Activated naive CD4-positive, alpha-beta T cell treated with anti-CD3 and anti-CD28 coated beads, Interleukin-2, amount 50 U/mL, for 72 hours (primary cell): ENCODE measurements at regions not wholly inside any gene's neighbourhood (a gene's known extent, or its start where the extent isn't known, plus 50 kb on each side); places are given as distances from the start of the nearest gene placed in this dataset.

Experiments used
- ATAC-seq, 2 donors: fragments of 150-1000 bp; cut with Tn5 transposase; 2 replicates each; pipeline ENCODE4 v1.10.0; 2021; ENCODE audit warnings: mild to moderate bottlenecking in 2 of 2, moderate library complexity in 2 of 2
- DNase-seq, 2 donors: peaks; one replicate each; pipeline ENCODE4 v3.0.0; 2021 to 2022; ENCODE audit warnings: low spot score in 2 of 2
- H3K27ac Mint-ChIP-seq, 2 donors: one replicate each; pipeline ENCODE4 v1.8.0; 2022; ENCODE audit warnings: mild to moderate bottlenecking in 2 of 2, mixed read lengths in 2 of 2
- H3K36me3 Mint-ChIP-seq, 2 donors: one replicate each; pipeline ENCODE4 v1.8.0; 2022; ENCODE audit warnings: mixed read lengths in 2 of 2
- H3K9me3 Mint-ChIP-seq, 2 donors: one replicate each; pipeline ENCODE4 v1.8.0; 2022; ENCODE audit warnings: mixed read lengths in 2 of 2

GRCh38 chr20:11717562-11717961, 200.1 kb upstream of the BTBD3 start:
- peaks cover 4 to 17% of the 10 kb centered on the region in 2 donors for H3K9me3 Mint-ChIP-seq
- DNase-seq (no peak), ATAC-seq (no peak)
- H3K36me3 Mint-ChIP-seq: no peaks in the 10 kb centered on the region
- no peak overlapping the region for H3K27ac Mint-ChIP-seq

DNA sequence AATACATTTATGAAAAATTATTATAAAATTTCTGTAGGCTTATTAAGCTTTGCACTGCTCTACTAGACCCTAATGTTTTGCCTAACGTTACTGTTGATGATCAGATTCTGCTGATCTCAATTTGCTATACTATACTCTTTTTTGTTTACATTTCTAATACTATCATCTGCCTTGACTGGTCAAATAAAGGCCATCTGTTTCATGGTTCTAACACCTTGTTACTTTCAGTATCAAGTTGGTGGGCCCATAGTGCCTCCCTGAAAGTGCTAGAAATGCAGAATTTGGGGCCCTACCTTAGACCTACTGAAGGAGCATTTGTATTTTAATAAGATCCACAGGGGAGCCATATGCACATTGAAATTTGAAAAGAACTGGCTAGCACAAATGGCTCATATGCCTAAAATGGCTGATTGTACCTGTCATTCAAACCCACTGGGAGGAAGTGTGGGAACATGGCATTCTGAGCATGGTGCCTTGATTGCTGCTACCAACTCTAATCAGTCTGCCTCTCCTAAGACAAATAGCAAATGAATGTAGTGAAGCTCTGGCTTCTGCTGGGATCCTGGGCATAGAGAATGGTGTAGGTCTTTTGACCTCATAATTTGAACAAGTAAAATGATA, 199.1 kb upstream of the BTBD3 start:
- Mint-ChIP-seq H3K27ac (no peak overlapping the region), H3K9me3 (peaks cover 4 to 17% of the 10 kb centered on the region in 2 donors), H3K36me3 (no peaks in the 10 kb centered on the region)
- DNase-seq: no peak
- ATAC-seq: no peak

DNA sequence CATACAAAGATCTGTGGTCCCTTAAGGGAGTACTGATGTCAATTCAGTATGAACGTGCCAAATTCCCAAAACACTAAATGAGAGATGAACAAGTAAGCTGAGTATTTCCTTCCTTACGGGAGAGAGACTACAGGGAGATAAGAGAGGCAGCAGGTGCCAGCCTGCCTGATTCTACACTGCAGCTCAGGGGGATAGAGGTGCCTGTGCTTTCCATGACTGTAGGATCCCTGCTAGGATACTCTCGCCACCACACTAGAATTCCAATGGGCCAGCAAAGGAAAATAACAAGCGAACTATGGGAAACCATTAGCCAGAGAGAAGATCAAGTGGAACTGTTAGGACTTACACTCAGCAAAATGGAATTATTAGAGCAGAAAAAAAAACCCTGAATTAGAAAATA, 198.5 kb upstream of the BTBD3 start:
- Mint-ChIP-seq H3K36me3 (no peaks in the 10 kb centered on the region), H3K27ac (no peak overlapping the region), H3K9me3 (peaks cover 4 to 17% of the 10 kb centered on the region in 2 donors)
- DNase-seq (no peak), ATAC-seq (no peak)

DNA sequence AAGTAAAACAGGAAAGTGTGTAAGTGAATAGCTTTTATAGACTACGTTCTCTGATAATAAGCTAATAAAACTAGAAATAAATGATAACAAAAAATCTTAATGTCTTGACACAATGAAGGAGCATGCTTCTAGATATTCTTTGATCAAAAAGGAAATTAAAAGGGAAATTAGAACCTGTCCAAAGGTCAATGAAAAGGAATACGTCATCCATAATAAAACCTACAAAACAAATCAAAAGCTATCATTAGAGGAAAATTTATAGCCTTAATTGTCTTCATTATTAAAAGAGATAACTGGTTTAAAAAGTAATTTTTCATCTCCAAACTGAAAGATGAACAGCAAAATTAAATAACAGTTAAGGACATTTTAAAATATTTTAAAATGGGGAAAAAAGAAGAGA, 196.3 kb upstream of the BTBD3 start:
- Mint-ChIP-seq H3K36me3 (no peaks in the 10 kb centered on the region), H3K27ac (no peak overlapping the region), H3K9me3 (peaks cover 9 to 23% of the 10 kb centered on the region in 2 donors)
- DNase-seq (no peak), ATAC-seq (no peak)

- Mint-ChIP-seq H3K27ac (no peak overlapping the region), H3K36me3 (peaks cover 0 to 7% of the 10 kb centered on the region in 2 donors), H3K9me3 (peaks cover 15 to 19% of the 10 kb centered on the region in 2 donors)
- no peak for ATAC-seq
- no peak for DNase-seq
Observed at GRCh38 chr20:11724097-11724496, 193.6 kb upstream of the BTBD3 start.

DNA sequence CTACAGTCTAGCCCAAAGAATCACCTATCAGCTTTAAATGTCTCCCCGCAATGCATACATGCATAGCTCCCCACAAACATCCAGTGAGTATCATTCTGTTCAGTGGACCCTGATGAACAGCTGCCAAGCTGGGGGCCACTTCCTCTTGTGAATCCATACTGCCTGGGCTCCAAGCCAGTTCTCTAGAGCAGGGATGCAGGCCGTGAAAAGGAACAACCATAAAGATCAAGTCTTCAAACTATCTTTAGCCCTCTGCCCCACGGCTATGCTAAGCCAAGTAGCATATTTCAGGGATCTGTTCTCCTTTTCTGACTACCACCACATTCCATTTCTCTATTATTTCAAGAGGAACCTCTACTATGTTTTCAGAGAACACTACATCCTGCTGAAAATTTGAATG, 191.7 kb upstream of the BTBD3 start:
- H3K36me3 Mint-ChIP-seq: peaks cover 0 to 8% of the 10 kb centered on the region in 2 donors
- DNase-seq (no peak), ATAC-seq (no peak)
- peaks cover 24 to 28% of the 10 kb centered on the region in 2 donors for H3K9me3 Mint-ChIP-seq
- no peak overlapping the region for H3K27ac Mint-ChIP-seq

DNA sequence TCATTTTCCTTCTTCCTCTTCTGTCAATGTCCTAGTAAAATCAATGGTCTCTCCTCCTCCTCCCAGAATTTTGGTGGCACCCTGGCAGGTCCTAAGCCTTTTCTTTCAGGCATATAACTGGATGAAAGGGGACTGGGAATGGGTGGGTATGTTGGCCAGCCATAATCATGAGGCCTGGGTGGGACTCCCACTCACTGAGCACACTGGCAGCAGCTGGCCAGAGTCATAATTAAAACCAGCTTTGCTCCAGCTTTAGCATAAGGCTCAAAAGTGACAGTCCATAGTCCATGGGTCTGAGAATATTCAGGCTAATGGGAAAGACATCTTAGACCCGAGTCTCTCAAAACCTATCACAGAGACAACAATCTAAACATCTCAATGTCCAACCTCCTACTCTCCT, 190.0 kb upstream of the BTBD3 start:
- no peak overlapping the region for H3K27ac Mint-ChIP-seq
- peaks cover 0 to 8% of the 10 kb centered on the region in 2 donors for H3K36me3 Mint-ChIP-seq
- H3K9me3 Mint-ChIP-seq: peaks cover 34 to 43% of the 10 kb centered on the region in 2 donors
- DNase-seq (no peak), ATAC-seq (no peak)

DNA sequence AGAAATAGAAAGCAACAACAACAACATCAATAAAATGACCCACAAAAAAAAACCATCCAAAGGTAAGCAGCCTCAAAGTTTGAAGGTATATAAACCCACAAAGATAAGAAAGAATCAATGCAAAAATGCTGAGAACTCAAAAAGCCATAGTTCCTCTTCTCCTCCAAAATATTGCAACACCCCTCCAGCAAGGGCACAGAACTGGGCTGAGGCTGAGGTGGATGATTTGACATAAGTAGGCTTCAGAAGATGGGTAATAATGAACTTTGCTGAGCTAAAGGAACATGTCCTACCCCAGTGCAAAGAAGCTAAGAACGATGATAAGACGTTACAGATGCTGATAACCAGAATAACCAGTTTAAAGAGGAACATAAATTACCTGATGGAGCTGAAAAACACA, 188.8 kb upstream of the BTBD3 start:
- Mint-ChIP-seq H3K9me3 (peaks cover 35 to 45% of the 10 kb centered on the region in 2 donors), H3K27ac (no peak overlapping the region), H3K36me3 (peaks cover 0 to 8% of the 10 kb centered on the region in 2 donors)
- DNase-seq (no peak), ATAC-seq (no peak)

- peaks cover 0 to 8% of the 10 kb centered on the region in 2 donors for H3K36me3 Mint-ChIP-seq
- DNase-seq (no peak), ATAC-seq (no peak)
- peaks cover 35 to 44% of the 10 kb centered on the region in 2 donors for H3K9me3 Mint-ChIP-seq
- no peak overlapping the region for H3K27ac Mint-ChIP-seq
Observed at GRCh38 chr20:11729806-11730205, 187.9 kb upstream of the BTBD3 start.

- H3K36me3 Mint-ChIP-seq: no peaks in the 10 kb centered on the region
- DNase-seq (no peak), ATAC-seq (no peak)
- no peak overlapping the region for H3K27ac Mint-ChIP-seq
- H3K9me3 Mint-ChIP-seq: peaks cover 22 to 29% of the 10 kb centered on the region in 2 donors
Observed at GRCh38 chr20:11734431-11734830, 183.3 kb upstream of the BTBD3 start.

- no peak for ATAC-seq
- Mint-ChIP-seq H3K9me3 (peaks cover 5 to 9% of the 10 kb centered on the region in 2 donors), H3K27ac (no peak overlapping the region), H3K36me3 (no peaks in the 10 kb centered on the region)
- DNase-seq: no peak
Observed at GRCh38 chr20:11738852-11739251, 178.8 kb upstream of the BTBD3 start.

- ATAC-seq: no peak
Observed at GRCh38 chr20:11740975-11741374, 176.7 kb upstream of the BTBD3 start.

DNA sequence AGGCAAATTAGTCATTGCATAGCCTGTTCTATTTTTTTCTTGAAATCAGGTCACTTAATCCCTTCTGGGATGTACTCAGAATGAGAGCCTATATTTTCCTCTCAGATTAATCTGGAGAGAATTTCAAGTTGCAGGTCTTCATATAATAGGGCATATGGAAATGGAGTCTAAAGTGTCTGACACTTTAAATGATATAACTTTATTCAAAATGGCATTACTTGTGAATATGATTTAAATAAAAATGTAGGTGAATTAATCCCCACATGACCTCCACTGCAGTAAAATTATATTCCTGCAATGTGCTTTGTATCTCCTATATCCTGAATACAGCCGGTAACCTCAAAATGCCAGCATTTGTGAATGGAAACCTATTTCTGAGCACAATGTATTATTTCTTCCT, 172.5 kb upstream of the BTBD3 start:
- ATAC-seq (no peak), DNase-seq (no peak)
- H3K27ac Mint-ChIP-seq: no peak overlapping the region
- no peaks in the 10 kb centered on the region for H3K36me3 Mint-ChIP-seq
- H3K9me3 Mint-ChIP-seq: peaks cover 5 to 6% of the 10 kb centered on the region in 2 donors

More at GRCh38 chr20:11740975-11741374, 176.7 kb upstream of the BTBD3 start:
- no peak for DNase-seq
- Mint-ChIP-seq H3K9me3 (peaks cover 3 to 8% of the 10 kb centered on the region in 2 donors), H3K27ac (no peak overlapping the region), H3K36me3 (no peaks in the 10 kb centered on the region)

DNA sequence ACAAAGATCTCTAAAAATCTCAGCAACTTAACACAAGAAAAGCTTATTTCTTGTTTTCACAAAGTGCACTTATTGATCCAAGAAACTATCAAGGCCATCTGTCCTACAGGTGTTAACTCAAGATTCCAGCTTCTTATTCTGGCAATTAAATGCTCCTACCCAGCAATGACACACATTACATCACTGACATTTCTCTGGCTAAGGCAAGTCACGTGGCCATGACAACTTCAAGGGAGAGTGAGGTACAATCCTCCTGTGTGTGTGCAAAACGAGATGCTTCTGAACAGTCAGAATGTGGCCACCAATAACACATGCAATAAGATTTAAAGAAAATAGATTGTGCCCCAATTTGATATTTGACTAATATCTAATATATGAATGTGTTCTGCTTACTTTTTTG, 169.3 kb upstream of the BTBD3 start:
- no peaks in the 10 kb centered on the region for H3K36me3 Mint-ChIP-seq

GRCh38 chr20:11752336-11752735, 165.4 kb upstream of the BTBD3 start:
- no peak overlapping the region for H3K27ac Mint-ChIP-seq
- DNase-seq: no peak
- ATAC-seq: no peak
- H3K9me3 Mint-ChIP-seq: peaks cover 4 to 11% of the 10 kb centered on the region in 2 donors
- no peaks in the 10 kb centered on the region for H3K36me3 Mint-ChIP-seq

More for the DNA sequence above, 169.3 kb upstream of the BTBD3 start:
- ATAC-seq (no peak), DNase-seq (no peak)
- Mint-ChIP-seq H3K27ac (no peak overlapping the region), H3K9me3 (peaks cover 6 to 7% of the 10 kb centered on the region in 2 donors)

GRCh38 chr20:11753155-11753554, 164.5 kb upstream of the BTBD3 start:
- Mint-ChIP-seq H3K9me3 (peaks cover 0 to 15% of the 10 kb centered on the region in 2 donors), H3K36me3 (no peaks in the 10 kb centered on the region), H3K27ac (no peak overlapping the region)
- ATAC-seq (no peak), DNase-seq (no peak)

DNA sequence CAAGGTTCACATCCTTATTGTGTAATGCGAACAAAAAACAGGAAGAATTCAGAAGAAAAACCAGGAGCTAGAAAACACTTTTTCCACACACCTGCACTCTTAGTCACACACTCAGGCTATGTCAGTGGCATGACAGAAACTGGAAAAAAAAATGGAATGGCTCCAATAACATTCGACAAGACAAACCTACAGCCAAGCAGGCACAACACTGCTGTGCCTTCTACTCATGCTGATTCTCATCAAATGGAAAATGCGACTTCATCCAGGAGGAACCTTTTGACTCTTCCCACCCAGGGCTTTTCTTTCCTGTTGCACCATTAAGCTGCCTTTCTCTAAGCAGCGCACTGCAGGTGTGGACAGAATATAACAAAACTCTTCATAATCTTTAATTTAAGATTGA, 163.2 kb upstream of the BTBD3 start:
- no peaks in the 10 kb centered on the region for H3K36me3 Mint-ChIP-seq
- DNase-seq (no peak), ATAC-seq (no peak)
- H3K9me3 Mint-ChIP-seq: peaks cover 0 to 15% of the 10 kb centered on the region in 2 donors
- H3K27ac Mint-ChIP-seq: no peak overlapping the region

DNA sequence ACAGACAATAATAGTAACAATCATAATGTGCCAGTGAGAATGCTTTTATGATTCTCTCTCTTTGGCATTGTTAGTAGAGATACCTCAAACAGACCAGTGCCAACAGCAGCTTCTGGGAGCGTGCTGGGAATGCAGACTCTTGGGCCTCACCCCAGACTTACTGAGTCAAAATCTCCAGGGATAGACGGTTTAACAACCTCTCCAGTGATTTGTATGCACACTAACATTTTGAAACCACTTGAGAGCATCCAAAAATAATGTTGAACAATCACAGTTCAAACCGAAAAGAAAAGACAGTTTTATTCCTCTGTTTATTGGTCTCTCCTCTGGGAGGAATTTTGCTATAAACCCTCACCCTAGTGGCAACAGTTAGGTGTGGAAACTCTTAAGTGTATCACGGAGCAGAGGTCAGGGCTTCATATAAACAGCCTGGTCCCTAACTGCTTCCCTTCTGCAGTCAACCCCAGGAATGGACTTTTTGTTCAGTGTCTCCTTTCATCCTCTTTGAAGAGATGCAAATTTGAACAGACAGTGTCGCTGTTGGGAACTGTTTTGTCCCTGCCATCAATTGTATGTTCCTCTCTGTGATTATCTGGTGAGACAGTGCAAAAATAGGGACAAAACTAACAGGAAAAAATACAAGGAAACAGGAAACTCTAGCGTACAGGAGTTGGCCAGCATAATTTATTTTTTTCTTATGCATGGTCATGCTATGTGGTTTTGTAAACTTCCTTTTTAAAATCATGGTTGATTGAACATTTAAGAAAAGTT, 162.4 kb upstream of the BTBD3 start:
- no peak for ATAC-seq
- Mint-ChIP-seq H3K36me3 (no peaks in the 10 kb centered on the region), H3K27ac (no peak overlapping the region), H3K9me3 (peaks cover 0 to 15% of the 10 kb centered on the region in 2 donors)
- no peak for DNase-seq
